T-helper 22 cell (primary cell): ENCODE measurements at regions not wholly inside any gene's neighbourhood (a gene's known extent, or its start where the extent isn't known, plus 50 kb on each side); places are given as distances from the start of the nearest gene placed in this dataset.

Source experiments
- DNase-seq: peaks from one replicate; pipeline ENCODE4 v3.0.0-alpha.2; 2020; ENCODE audit warnings: low read depth

GRCh38 chr11:95514416-95515110 lies 275.0 kb downstream of the FAM76B start:
- DNase-seq = no peak

- DNase-seq = no peak
Observed at GRCh38 chr11:95512682-95513081, 276.9 kb downstream of the FAM76B start.

- DNase-seq = no peak
Observed at GRCh38 chr11:95512177-95512576, 277.4 kb downstream of the FAM76B start.

DNA sequence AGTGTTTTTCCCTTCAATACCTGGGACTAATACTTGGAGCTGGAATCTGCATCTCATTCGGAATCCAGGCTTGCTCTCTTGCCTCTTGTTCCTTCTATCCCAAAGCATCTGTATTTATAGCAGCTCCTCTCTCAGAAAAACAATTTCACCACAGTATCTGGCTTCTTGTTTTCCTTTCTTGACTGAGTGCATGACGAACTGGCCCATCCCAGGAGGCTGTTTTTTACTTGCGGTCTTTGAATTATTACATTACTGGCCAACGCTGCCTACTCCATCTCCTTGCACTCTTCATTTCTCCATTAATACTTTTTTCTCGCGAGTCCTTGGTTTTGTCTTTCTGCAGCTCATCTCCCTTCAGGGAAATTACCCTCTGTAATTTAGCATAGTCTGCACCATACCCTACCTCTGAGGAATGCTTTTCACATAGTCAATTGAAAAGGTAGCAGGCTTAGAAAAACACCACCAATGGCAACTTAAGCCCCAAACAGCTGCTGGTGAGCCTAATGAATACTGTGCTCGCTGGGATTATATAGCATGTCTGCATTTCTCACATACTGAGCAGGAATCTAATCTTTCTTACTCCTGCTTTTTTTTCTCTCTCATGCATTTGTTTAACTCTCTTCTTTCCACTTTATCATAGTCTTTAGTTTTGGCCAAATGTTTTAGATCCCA lies 277.4 kb upstream of the SESN3 start:
- no peak for DNase-seq

DNA sequence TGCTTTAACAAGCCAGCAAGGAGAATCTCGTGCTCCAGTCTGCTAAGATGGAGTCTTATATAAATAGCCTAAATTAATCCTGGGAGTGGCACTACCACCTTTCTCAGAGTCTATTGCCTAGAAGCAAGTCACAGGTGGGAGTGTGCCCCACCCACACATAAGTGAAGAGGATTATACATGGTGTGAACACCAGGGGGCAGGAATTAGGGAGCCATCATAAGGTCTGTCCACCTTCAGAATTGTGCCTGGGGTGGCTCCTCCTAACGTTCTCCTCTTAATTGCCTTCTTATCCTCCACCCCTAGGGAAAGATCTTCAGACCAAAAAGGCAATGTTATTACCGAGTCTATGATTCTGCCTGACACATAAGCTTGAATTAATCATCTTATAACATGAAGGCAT lies 276.8 kb upstream of the SESN3 start:
- no peak for DNase-seq

DNA sequence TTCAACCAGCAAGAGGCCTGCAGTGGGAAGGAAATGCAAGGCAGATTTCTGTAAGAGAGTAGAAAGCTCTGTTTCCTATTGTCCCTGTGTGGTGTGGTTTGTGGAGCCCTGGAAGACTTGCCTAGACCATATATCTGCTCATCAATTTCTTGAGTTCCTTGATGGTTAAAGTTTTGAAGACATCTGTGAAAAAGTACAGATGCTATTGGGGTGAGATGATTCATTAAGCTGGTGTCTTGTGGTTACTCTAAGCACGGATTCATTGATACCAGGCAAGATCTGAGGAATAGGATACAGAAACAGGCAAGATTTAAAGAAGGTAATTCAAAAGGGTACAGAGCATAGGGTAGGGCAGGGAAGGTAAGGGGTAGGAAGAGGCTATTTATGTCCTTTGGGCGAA lies 275.8 kb upstream of the SESN3 start:
- DNase-seq = no peak

- no peak for DNase-seq
Observed at GRCh38 chr11:95505927-95506426, 275.0 kb upstream of the SESN3 start.

DNA sequence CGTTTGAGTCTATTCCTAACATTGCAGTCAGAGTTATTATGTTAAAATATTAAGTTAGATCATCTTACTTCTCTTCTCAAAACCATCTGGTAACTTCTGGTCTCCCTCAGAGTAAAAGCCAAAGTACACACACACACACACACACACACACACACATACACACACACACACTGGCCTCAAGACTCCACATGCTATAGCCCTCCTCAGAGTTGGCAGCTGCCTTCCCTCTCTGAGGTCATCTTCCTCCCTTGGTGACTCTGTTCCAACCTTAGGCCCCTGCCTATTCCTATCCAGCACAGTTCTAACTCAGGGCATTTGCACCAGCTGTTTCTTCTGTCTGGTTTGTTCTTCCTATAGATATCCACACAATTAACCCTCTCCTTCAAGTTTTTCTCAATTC lies 272.0 kb upstream of the SESN3 start:
- DNase-seq = no peak

- no peak for DNase-seq
Observed at GRCh38 chr11:95502522-95502921, 271.5 kb upstream of the SESN3 start.

GRCh38 chr11:95501761-95502266 lies 270.8 kb upstream of the SESN3 start:
- DNase-seq = no peak

DNA sequence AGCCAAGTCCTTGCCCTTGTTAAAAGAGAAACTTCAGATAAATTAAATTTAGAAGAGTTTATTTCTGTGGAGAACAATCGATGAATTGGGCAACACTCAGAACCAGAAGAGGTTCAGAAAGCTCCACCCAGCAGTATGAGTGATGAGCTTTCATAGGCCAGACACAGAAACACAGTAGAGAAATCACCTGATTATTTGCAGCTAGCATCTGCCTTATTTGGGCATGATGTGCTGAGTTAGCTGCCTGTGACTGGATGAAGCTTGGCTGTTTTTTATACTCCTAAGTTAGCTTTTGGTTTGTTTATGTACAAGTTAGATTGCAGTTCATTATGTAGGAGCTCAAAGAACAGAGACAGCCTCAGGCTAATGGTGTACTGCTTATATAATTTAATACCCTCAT lies 269.5 kb upstream of the SESN3 start:
- DNase-seq = no peak

DNA sequence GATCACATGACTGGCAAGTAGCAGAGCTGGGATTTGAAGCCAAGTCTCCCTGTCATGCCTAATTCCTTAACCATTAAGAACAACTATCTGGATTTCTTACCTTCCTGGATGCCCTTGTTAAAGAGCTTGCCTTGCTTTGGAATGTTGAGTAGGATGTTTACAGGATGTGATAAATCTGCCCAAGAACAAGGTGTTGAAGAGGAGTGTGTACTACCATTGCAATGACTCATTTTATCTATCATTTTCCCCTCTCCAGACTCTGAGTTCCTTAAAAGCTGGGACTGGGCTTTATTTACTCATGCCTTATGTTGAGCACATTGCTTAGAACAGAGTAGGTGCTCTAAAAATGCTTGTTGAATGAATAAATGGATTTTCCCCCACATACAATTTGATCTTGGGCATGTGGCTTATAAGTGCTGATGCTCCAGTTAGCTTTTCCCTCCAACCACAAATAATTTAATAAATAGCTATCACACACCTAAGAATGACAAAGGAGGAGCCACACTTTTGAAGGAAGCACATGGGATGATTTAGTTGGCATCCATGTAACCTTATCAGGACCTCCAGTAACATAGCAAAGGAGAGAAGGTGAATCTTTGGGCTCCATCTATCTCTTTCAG lies 268.6 kb upstream of the SESN3 start:
- DNase-seq = no peak

DNA sequence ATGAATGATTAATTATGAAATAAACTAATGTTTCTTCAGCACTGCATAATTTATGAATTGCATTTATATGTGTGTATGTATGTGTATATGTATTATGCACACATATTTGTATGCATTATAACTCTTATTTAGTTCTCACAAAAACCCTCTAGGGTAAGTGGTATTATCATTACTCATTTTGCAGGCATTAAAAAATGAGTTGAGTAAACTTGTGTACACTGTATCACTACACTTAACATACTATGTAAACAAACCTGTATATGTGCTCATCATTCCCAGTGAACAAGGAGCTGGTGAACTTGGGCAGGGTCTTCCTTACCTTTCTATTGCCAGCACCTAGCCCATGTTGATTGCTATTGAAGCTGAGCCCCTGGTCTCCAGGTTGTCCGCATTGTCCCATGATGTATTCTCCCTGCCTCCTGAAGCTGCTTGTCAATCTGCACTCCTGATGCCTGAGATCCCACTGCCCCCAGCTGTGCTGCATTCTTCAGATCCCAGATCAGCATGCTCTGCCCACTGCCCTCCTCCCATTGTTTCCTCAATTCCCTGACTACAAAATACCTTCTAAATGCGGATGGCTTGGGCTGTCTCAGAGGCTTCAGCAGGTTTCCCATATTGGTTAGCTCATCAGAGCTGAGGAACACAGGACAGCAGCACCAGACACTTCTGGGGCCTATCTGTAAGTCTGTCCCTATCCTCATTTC lies 267.9 kb upstream of the SESN3 start:
- DNase-seq = no peak

- DNase-seq = no peak
Observed at GRCh38 chr11:95496901-95497300, 265.9 kb upstream of the SESN3 start.

DNA sequence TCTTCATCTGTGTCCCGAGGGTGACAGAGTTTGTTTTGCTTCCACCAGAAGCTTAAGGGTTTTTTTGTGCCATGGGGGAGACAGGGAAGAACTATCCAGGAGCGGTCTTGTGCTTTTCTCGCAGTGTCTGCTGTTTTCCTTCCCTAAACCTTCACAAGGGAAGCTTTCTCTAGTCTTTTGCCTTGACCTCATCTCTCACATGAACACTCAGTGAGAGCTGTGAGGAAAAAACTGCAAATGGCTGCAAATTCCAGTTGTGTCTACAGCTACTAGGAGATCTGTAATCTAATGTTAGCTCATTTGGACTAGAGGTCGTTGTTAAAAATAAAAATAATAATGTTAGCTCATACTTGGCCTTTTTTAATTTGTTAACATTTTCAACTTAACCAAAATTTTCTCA lies 264.7 kb upstream of the SESN3 start:
- no peak for DNase-seq

DNA sequence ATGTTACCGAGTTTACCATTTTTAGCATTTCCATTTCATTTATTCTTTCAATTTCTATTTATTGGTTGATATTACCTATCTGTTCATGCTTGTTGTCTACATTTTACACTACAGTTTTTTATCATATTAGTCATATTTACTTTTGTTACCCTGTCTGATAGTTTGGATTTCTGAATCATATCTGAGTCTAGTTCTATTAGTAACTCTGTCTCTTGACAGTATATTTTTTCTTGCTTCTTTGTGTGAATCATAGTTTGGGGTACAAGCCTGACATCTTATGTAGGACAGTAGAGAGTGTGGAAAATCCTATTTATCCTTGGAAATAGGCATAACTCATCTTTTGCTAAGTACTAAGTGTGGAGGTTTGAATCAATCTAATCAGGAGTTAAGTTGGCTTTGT lies 263.9 kb upstream of the SESN3 start:
- DNase-seq = no peak

GRCh38 chr11:95494167-95494566 lies 263.2 kb upstream of the SESN3 start:
- no peak for DNase-seq

DNA sequence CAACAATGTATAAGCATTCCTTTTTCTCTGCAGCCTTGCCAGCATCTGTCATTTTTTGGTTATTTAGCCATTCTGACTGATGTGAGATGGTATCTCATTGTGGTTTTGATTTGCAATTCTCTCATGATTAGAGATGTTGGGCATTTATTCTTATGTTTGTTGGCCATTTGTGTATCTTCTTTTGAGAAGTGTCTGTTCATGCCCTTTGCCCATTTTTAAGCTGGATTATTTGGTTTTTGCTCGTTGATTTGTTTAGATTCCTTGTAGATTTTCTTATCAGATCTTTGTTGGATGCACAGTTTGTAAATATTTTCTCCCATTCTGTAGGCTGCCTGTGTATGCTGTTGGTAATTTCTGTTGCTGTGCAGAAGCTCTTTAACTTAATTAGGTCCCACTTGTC lies 259.6 kb upstream of the SESN3 start:
- no peak for DNase-seq

DNA sequence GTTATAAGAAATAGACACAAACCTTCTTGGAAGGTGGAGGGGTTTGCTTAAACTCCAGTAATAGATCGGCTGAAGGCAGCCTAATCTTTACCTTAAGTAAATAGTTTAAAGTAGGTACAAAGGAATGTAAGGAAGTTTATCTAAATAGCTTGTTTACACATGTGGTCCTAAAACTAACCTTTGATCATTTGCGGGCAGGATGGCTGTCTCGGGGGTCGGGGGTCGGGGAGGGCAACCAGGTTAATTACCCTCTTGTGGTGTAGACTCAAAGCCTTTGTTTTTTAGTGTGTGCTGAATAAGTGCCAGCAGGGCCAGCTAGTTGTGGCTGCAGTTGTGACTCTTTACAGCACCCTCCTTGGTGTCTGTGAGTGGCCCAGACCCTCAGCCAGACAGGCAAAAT lies 256.9 kb upstream of the SESN3 start:
- no peak for DNase-seq

DNA sequence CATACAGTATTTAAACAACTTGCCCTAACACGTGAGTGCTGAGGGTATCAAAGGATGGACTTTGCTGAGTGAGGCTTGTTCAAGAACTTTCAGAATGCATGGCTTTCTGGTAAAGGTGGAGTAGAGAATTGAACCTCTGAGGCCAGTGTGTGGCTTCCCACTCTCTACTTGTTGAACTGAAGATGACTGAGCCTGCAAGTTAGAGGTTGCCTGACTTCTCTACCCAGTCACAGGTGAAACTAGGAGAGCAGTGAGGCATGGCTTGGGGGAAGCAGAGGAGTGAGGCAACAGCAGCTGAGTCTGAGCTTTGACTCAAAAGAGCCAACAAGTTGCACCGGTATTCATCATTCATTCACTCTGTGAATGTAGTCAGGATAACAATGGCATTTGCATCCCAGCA lies 256.4 kb upstream of the SESN3 start:
- DNase-seq = no peak

DNA sequence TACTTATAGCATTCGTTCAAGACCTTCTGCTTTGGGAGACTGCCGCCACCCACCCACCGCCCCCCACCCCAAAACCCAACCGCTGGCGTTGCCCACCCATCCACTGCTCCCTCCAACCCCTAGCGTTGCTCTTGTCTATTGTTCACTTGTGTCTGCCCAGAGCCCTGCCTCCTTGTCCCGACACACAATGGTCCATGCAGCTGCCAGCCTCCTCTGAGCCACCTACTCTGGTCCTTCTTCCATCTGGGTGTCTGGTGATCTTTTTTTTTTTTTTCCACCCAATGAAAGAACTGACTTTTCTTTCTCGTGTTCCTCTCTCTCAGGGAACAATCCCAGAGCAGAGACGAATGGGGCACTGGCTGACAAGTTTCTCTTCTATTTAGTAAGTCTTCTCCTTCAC lies 256.0 kb upstream of the SESN3 start:
- DNase-seq = no peak

DNA sequence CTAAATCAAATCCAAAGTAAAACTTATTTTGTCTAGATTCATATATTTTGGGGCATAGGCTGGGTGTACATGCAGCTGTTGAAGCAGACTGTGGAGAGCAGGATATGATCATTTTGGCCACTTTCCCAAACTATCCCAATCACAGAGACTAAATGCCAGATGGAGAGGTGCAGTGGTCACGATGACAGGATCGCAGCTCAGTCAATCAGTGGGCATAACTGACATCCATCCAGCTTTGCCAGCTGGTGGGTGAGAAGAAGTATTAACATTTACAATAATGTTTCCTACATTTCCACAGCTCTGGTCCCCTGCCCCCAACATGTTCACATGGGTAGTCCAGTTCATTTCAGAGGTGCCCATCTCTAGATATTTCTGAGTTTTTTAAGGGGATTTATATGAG lies 255.5 kb upstream of the SESN3 start:
- DNase-seq = no peak
